GM23248 (cell line): ENCODE measurements at regions not wholly inside any gene's neighbourhood (a gene's known extent, or its start where the extent isn't known, plus 50 kb on each side); places are given as distances from the start of the nearest gene placed in this dataset.

Source experiments
- DNase-seq: peaks from one replicate; pipeline ENCODE4 v3.0.0-alpha.2; 2015
- H2AFZ ChIP-seq: fragments of 200-600 bp; sonication (generic); 2 replicates; pipeline ENCODE4 v1.6.1; 2016; ENCODE audit warnings: antibody characterized with exemption
- H3F3A ChIP-seq: fragments of 200-600 bp; sonication (generic); 2 replicates; pipeline ENCODE4 v1.6.1; 2016; ENCODE audit warnings: mild to moderate bottlenecking, antibody characterized with exemption, mixed run types; ENCODE audit not compliant: insufficient read depth
- H3K27ac ChIP-seq: fragments of 200-600 bp; sonication (generic); 2 replicates; pipeline ENCODE4 v1.5.1; 2016; ENCODE audit warnings: mild to moderate bottlenecking
- H3K27me3 ChIP-seq: fragments of 200-600 bp; sonication (generic); replicated peaks from 2 replicates; pipeline ENCODE4 v1.6.1; 2016; ENCODE audit warnings: mild to moderate bottlenecking; ENCODE audit not compliant: insufficient read depth
- H3K36me3 ChIP-seq: fragments of 200-600 bp; sonication (generic); 2 replicates; pipeline ENCODE4 v1.6.1; 2016; ENCODE audit warnings: low read depth, mild to moderate bottlenecking
- H3K4me1 ChIP-seq: fragments of 200-600 bp; sonication (generic); 2 replicates; pipeline ENCODE4 v1.6.1; 2016; ENCODE audit warnings: mild to moderate bottlenecking; ENCODE audit not compliant: insufficient read depth
- H3K4me2 ChIP-seq: fragments of 200-600 bp; sonication (generic); one replicate; pipeline ENCODE4 v1.6.1; 2016; ENCODE audit warnings: mild to moderate bottlenecking; ENCODE audit not compliant: unreplicated experiment
- H3K4me3 ChIP-seq: fragments of 200-600 bp; sonication (generic); 2 replicates; pipeline ENCODE4 v1.5.1; 2016; ENCODE audit warnings: mild to moderate bottlenecking
- H3K79me2 ChIP-seq: fragments of 200-600 bp; sonication (generic); 2 replicates; pipeline ENCODE4 v1.6.1; 2016; ENCODE audit warnings: mild to moderate bottlenecking; ENCODE audit not compliant: insufficient read depth
- H3K9ac ChIP-seq: fragments of 200-600 bp; sonication (generic); 2 replicates; pipeline ENCODE4 v1.6.1; 2016; ENCODE audit warnings: mild to moderate bottlenecking
- H3K9me2 ChIP-seq: fragments of 200-600 bp; sonication (generic); 2 replicates; pipeline ENCODE4 v1.6.1; 2016; ENCODE audit warnings: mixed run types, mild to moderate bottlenecking, moderate library complexity; ENCODE audit not compliant: insufficient read depth
- H3K9me3 ChIP-seq: fragments of 200-600 bp; sonication (generic); one replicate; pipeline ENCODE4 v1.6.1; 2017; ENCODE audit warnings: low read depth
- H4K20me1 ChIP-seq: fragments of 200-600 bp; sonication (generic); 2 replicates; pipeline ENCODE4 v1.6.0; 2016; ENCODE audit not compliant: insufficient read depth
- EZH2 ChIP-seq: fragments of 200-600 bp; sonication (generic); IDR thresholded peaks from 2 replicates; pipeline ENCODE4 v1.6.1; 2018; ENCODE audit warnings: antibody characterized with exemption, mild to moderate bottlenecking; ENCODE audit not compliant: insufficient read depth, poor library complexity, severe bottlenecking
- EZH2phosphoT487 ChIP-seq: fragments of 200-600 bp; sonication (generic); IDR thresholded peaks from 2 replicates; pipeline ENCODE4 v1.6.1; 2018; ENCODE audit warnings: antibody characterized with exemption, moderate library complexity, mild to moderate bottlenecking, low read depth; ENCODE audit not compliant: insufficient read depth
- WGBS, 2 experiments: methylation state at CpG; one replicate each; pipeline ENCODE4 v1.1.6; 2015 to 2017; ENCODE audit warnings: low lambda C conversion rate in 2 of 2, low coverage in 1 of 2; ENCODE audit errors: missing lambda C conversion rate in 2 of 2; 5-methylcytosine and 5-hydroxymethylcytosine counted together
- in situ Hi-C: fragments of 300-500 bp; cut with MboI; formaldehyde crosslinking; loops from 2 replicates; pipeline ENCODE4 v1.15.0; 2020

- H3K4me3 ChIP-seq, result no peak overlapping the region
- no peaks in the 10 kb centered on the region for H3K9me2 ChIP-seq
- no peaks in the 10 kb centered on the region for H3K4me1 ChIP-seq
- H3K27me3 ChIP-seq, result peaks cover 4% of the 10 kb centered on the region; the same call in 1 of the 2 replicates
- no peak for TF ChIP-seq EZH2
- no peak for TF ChIP-seq EZH2phosphoT487
- no peak overlapping the region for H3K27ac ChIP-seq
- H4K20me1 ChIP-seq, result no peaks in the 10 kb centered on the region
- WGBS, 2 experiments, result 23 to 39% methylated on average over 22 of the region's 24 CpGs
- no peaks in the 10 kb centered on the region for H3K9me3 ChIP-seq
- no peak overlapping the region for H3K4me2 ChIP-seq
- no peaks in the 10 kb centered on the region for H3F3A ChIP-seq
- H3K79me2 ChIP-seq, result no peaks in the 10 kb centered on the region
- H3K36me3 ChIP-seq, result no peaks in the 10 kb centered on the region
- H2AFZ ChIP-seq, result no peak overlapping the region
- in situ Hi-C loops, result loop anchor here (25.0 kb wide), 1 partner anchor 708 kb away; no protein-coding TSS in a partner anchor
- H3K9ac ChIP-seq, result no peak overlapping the region
- no peak for DNase-seq
Observed at GRCh38 chr13:26895081-26895807, 134.7 kb upstream of the GPR12 start.

- in situ Hi-C loops, result loop anchor here (25.0 kb wide), 1 partner anchor 701 kb away; no protein-coding TSS in a partner anchor
- TF ChIP-seq EZH2 (no peak), EZH2phosphoT487 (no peak)
- WGBS, 2 experiments, result 60 to 61% methylated on average over 7 of the region's 7 CpGs
- no peaks in the 10 kb centered on the region for H3F3A ChIP-seq
- no peaks in the 10 kb centered on the region for H3K79me2 ChIP-seq
- no peaks in the 10 kb centered on the region for H3K4me1 ChIP-seq
- H4K20me1 ChIP-seq, result no peaks in the 10 kb centered on the region
- H2AFZ ChIP-seq, result no peak overlapping the region
- no peak for DNase-seq
- H3K9me3 ChIP-seq, result no peaks in the 10 kb centered on the region
- no peak overlapping the region for H3K4me2 ChIP-seq
- no peaks in the 10 kb centered on the region for H3K36me3 ChIP-seq
- H3K27me3 ChIP-seq, result no peaks in the 10 kb centered on the region; the same call in 1 of the 2 replicates
- no peak overlapping the region for H3K4me3 ChIP-seq
- H3K27ac ChIP-seq, result no peak overlapping the region
- no peaks in the 10 kb centered on the region for H3K9me2 ChIP-seq
- no peak overlapping the region for H3K9ac ChIP-seq
Observed at GRCh38 chr13:26888632-26889031, 128.0 kb upstream of the GPR12 start.

GRCh38 chr13:26887594-26887993 is 127.0 kb upstream of the GPR12 start:
- DNase-seq, result no peak
- Histone ChIP-seq H3F3A (no peaks in the 10 kb centered on the region), H3K27me3 (no peaks in the 10 kb centered on the region; the same call in 1 of the 2 replicates), H3K79me2 (no peaks in the 10 kb centered on the region), H2AFZ (no peak overlapping the region), H3K9ac (no peak overlapping the region), H3K9me3 (no peaks in the 10 kb centered on the region), H3K27ac (no peak overlapping the region), H3K36me3 (no peaks in the 10 kb centered on the region), H3K4me1 (no peaks in the 10 kb centered on the region), H4K20me1 (no peaks in the 10 kb centered on the region), H3K4me2 (no peak overlapping the region), H3K9me2 (no peaks in the 10 kb centered on the region), H3K4me3 (no peak overlapping the region)
- in situ Hi-C loops, result loop anchor here (25.0 kb wide), 1 partner anchor 700 kb away; no protein-coding TSS in a partner anchor
- no peak for TF ChIP-seq EZH2phosphoT487
- TF ChIP-seq EZH2, result no peak
- WGBS, 2 experiments, result 43 to 57% methylated on average over 3 of the region's 3 CpGs

GRCh38 chr13:26883613-26884257 is 123.1 kb upstream of the GPR12 start:
- Histone ChIP-seq H3K36me3 (no peaks in the 10 kb centered on the region), H3K9ac (no peak overlapping the region), H3K27me3 (no peaks in the 10 kb centered on the region; the same call in 1 of the 2 replicates), H2AFZ (no peak overlapping the region), H3K79me2 (no peaks in the 10 kb centered on the region), H3K4me1 (no peaks in the 10 kb centered on the region), H3F3A (no peaks in the 10 kb centered on the region), H4K20me1 (no peaks in the 10 kb centered on the region), H3K4me2 (no peak overlapping the region), H3K9me3 (no peaks in the 10 kb centered on the region), H3K27ac (no peak overlapping the region), H3K9me2 (no peaks in the 10 kb centered on the region), H3K4me3 (no peak overlapping the region)
- no peak for TF ChIP-seq EZH2
- TF ChIP-seq EZH2phosphoT487, result no peak
- no peak for DNase-seq
- in situ Hi-C loops, result loop anchor here (25.0 kb wide), 1 partner anchor 696 kb away; no protein-coding TSS in a partner anchor
- WGBS, 2 experiments, result 18 to 23% methylated on average over 3 of the region's 3 CpGs
